ENCODE measurements at regions not wholly inside any gene's neighbourhood (a gene's known extent, or its start where the extent isn't known, plus 50 kb on each side); places are given as distances from the start of the nearest gene placed in this dataset.

DNA sequence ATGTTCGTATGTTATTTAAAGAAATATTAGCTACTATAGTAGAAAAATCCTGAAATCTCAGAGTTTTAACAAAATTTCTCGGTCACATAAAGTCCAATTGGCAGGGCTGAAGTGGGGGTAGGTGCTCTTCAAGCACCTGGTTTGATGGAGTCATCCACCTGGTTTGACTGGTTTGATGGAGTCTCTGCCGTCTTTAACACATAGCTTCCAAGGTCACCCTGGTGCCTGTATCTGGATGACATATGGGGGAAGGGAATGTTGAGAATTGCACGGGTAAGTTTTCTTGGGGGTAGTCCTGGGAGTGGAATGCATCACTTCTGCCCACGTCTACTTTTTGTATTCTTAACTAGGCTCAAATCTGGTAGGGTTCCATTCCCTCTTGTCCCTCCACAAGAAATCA, 351.2 kb downstream of the SH3GL2 start:
- TF ChIP-seq, protein P1, sequence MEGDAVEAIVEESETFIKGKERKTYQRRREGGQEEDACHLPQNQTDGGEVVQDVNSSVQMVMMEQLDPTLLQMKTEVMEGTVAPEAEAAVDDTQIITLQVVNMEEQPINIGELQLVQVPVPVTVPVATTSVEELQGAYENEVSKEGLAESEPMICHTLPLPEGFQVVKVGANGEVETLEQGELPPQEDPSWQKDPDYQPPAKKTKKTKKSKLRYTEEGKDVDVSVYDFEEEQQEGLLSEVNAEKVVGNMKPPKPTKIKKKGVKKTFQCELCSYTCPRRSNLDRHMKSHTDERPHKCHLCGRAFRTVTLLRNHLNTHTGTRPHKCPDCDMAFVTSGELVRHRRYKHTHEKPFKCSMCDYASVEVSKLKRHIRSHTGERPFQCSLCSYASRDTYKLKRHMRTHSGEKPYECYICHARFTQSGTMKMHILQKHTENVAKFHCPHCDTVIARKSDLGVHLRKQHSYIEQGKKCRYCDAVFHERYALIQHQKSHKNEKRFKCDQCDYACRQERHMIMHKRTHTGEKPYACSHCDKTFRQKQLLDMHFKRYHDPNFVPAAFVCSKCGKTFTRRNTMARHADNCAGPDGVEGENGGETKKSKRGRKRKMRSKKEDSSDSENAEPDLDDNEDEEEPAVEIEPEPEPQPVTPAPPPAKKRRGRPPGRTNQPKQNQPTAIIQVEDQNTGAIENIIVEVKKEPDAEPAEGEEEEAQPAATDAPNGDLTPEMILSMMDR (IDR thresholded peaks at IDR 0.05), result no peak
- TF ChIP-seq POLR2A (IDR thresholded peaks at IDR 0.05), result no peak
